IMR-90 (cell line): ENCODE measurements at regions not wholly inside any gene's neighbourhood (a gene's known extent, or its start where the extent isn't known, plus 50 kb on each side); places are given as distances from the start of the nearest gene placed in this dataset.

ENCODE experiments used
- ATAC-seq: fragments of 200-7000 bp; cut with Tn5 transposase; 2 replicates; pipeline ENCODE4 v1.9.1; 2020; ENCODE audit warnings: low read depth, mild to moderate bottlenecking, moderate library complexity
- BruUV-seq: library from RNA; stranded (reverse); fragments of 400-500 nt; replicated peaks from 2 replicates; lab custom pipeline; 2021; lab: Mats Ljungman, UMichigan
- CTCF ChIA-PET: fragments of 300-600 bp; formaldehyde crosslinking; extraction: SDS; loops from one replicate; lab custom pipeline; 2021; ENCODE audit warnings: antibody characterized with exemption; lab: Yijun Ruan, JAX
- POLR2A ChIA-PET: fragments of 300-600 bp; sonication (Branson Sonifier 250); formaldehyde crosslinking; loops from one replicate; lab custom pipeline; 2022; ENCODE audit warnings: antibody characterized with exemption; ENCODE audit not compliant: unreplicated experiment; lab: Charles Lee
- DNase-seq: peaks from one replicate; pipeline ENCODE4 v3.0.0; 2013
- H2AFZ ChIP-seq: replicated peaks from 2 replicates; pipeline ENCODE3; 2013; ENCODE audit warnings: low read length, mild to moderate bottlenecking; ENCODE audit not compliant: poor library complexity
- H2AK5ac ChIP-seq: 2 replicates; pipeline ENCODE4 v1.6.1; 2013; ENCODE audit warnings: low read depth, low read length, inconsistent platforms
- H2AK9ac ChIP-seq: replicated peaks from 2 replicates; pipeline ENCODE3; 2013; ENCODE audit warnings: mild to moderate bottlenecking, low read depth, low read length, moderate library complexity; ENCODE audit not compliant: poor library complexity
- H2BK120ac ChIP-seq: 2 replicates; pipeline ENCODE4 v1.6.1; 2013; ENCODE audit warnings: low read depth, low read length, inconsistent platforms
- H2BK15ac ChIP-seq: 3 replicates; pipeline ENCODE4 v1.6.1; 2013; ENCODE audit warnings: low read depth, low read length, inconsistent platforms
- H2BK20ac ChIP-seq: 2 replicates; pipeline ENCODE4 v1.6.1; 2013; ENCODE audit warnings: low read depth, mild to moderate bottlenecking, inconsistent platforms, low read length, moderate library complexity
- H2BK5ac ChIP-seq: 2 replicates; pipeline ENCODE4 v1.6.1; 2013; ENCODE audit warnings: mild to moderate bottlenecking, low read depth, low read length, inconsistent platforms; ENCODE audit not compliant: poor library complexity, severe bottlenecking
- H3K14ac ChIP-seq: replicated peaks from 2 replicates; pipeline ENCODE4 v1.6.1; 2013; ENCODE audit warnings: low read depth, low read length, inconsistent platforms
- H3K18ac ChIP-seq: 2 replicates; pipeline ENCODE4 v1.6.1; 2013; ENCODE audit warnings: low read depth, low read length, control low read depth
- H3K23ac ChIP-seq: 2 replicates; pipeline ENCODE4 v1.6.1; 2013; ENCODE audit warnings: low read depth, low read length, inconsistent platforms
- H3K27ac ChIP-seq: 2 replicates; pipeline ENCODE4 v1.5.1; 2013; ENCODE audit warnings: mild to moderate bottlenecking, control low read depth, low read length; ENCODE audit not compliant: insufficient read depth
- H3K27me3 ChIP-seq: 2 replicates; pipeline ENCODE4 v1.6.1; 2013; ENCODE audit warnings: low read length; ENCODE audit not compliant: control insufficient read depth, insufficient read depth
- H3K36me3 ChIP-seq: 2 replicates; pipeline ENCODE4 v1.6.1; 2013; ENCODE audit warnings: low read length, mixed read lengths; ENCODE audit not compliant: control insufficient read depth, insufficient read depth
- H3K4ac ChIP-seq: 2 replicates; pipeline ENCODE4 v1.6.1; 2013; ENCODE audit warnings: low read depth, low read length, inconsistent platforms
- H3K4me1 ChIP-seq: 2 replicates; pipeline ENCODE4 v1.6.1; 2013; ENCODE audit warnings: low read length, mixed read lengths; ENCODE audit not compliant: control insufficient read depth, insufficient read depth
- H3K4me2 ChIP-seq: 2 replicates; pipeline ENCODE4 v1.6.1; 2013; ENCODE audit warnings: low read depth, mild to moderate bottlenecking, control low read depth, low read length, moderate library complexity
- H3K4me3 ChIP-seq: 2 replicates; pipeline ENCODE4 v1.5.1; 2013; ENCODE audit warnings: low read depth, mild to moderate bottlenecking, control low read depth, low read length, moderate library complexity; ENCODE audit not compliant: insufficient read depth
- H3K56ac ChIP-seq: 2 replicates; pipeline ENCODE4 v1.6.1; 2013; ENCODE audit warnings: low read length, inconsistent platforms; ENCODE audit not compliant: insufficient read depth; ENCODE audit errors: extremely low read depth
- H3K79me1 ChIP-seq, 2 experiments: 2 replicates each; pipeline ENCODE4 v1.6.1; 2013; ENCODE audit warnings: low read length in 2 of 2, inconsistent platforms in 1 of 2, low read depth in 1 of 2
- H3K9ac ChIP-seq: 2 replicates; pipeline ENCODE4 v1.6.1; 2013; ENCODE audit warnings: low read depth, low read length, control low read depth
- H3K9me1 ChIP-seq: 2 replicates; pipeline ENCODE4 v1.6.1; 2013; ENCODE audit warnings: low read length, inconsistent platforms; ENCODE audit not compliant: insufficient read depth
- H3K9me3 ChIP-seq: 2 replicates; pipeline ENCODE4 v1.6.1; 2013; ENCODE audit warnings: low read length; ENCODE audit not compliant: control insufficient read depth, insufficient read depth
- H4K20me1 ChIP-seq: 2 replicates; pipeline ENCODE4 v1.6.1; 2013; ENCODE audit warnings: low read length, inconsistent platforms; ENCODE audit not compliant: insufficient read depth
- H4K5ac ChIP-seq: 2 replicates; pipeline ENCODE4 v1.6.1; 2013; ENCODE audit warnings: mild to moderate bottlenecking, low read depth, low read length, control low read depth
- H4K8ac ChIP-seq, 2 experiments: 2 replicates each; pipeline ENCODE4 v1.6.1; 2013; ENCODE audit warnings: low read depth in 2 of 2, low read length in 2 of 2, control low read depth in 1 of 2, inconsistent platforms in 1 of 2
- H4K91ac ChIP-seq: 2 replicates; pipeline ENCODE4 v1.6.1; 2013; ENCODE audit warnings: low read depth, low read length, inconsistent platforms; ENCODE audit not compliant: insufficient read depth
- BHLHE40 ChIP-seq: fragments of 150-350 bp; IDR thresholded peaks from 2 replicates; pipeline ENCODE4 v1.6.1; 2016; ENCODE audit warnings: mild to moderate bottlenecking, low read depth, low read length
- CEBPB ChIP-seq: IDR thresholded peaks from 2 replicates; pipeline ENCODE4 v1.6.1; 2012; ENCODE audit warnings: low read depth, low read length, improper control_type of control experiment
- CHD1 ChIP-seq: IDR thresholded peaks from 2 replicates; pipeline ENCODE4 v1.6.1; 2012; ENCODE audit warnings: low read depth, low read length, improper control_type of control experiment
- CTCF ChIP-seq: conservative IDR thresholded peaks from 2 replicates; pipeline ENCODE4 v1.5.1; 2012; ENCODE audit warnings: mild to moderate bottlenecking, low read depth, low read length, improper control_type of control experiment
- ELK1 ChIP-seq: fragments of 150-350 bp; IDR thresholded peaks from 2 replicates; pipeline ENCODE4 v1.6.1; 2016; ENCODE audit warnings: low read depth, mild to moderate bottlenecking, low read length, moderate library complexity, borderline replicate concordance
- FOS ChIP-seq: fragments of 150-350 bp; IDR thresholded peaks from 2 replicates; pipeline ENCODE4 v1.6.1; 2016; ENCODE audit warnings: low read depth, low read length
- RAD21 ChIP-seq: IDR thresholded peaks from 2 replicates; pipeline ENCODE4 v1.6.1; 2012; ENCODE audit warnings: low read length, improper control_type of control experiment
- RFX5 ChIP-seq: IDR thresholded peaks from 2 replicates; pipeline ENCODE4 v1.8.0; 2012; ENCODE audit warnings: low read depth, mild to moderate bottlenecking, low read length, moderate library complexity
- SMC3 ChIP-seq: fragments of 150-350 bp; IDR thresholded peaks from 2 replicates; pipeline ENCODE4 v1.6.1; 2016; ENCODE audit warnings: low read depth, mild to moderate bottlenecking, antibody characterized with exemption, low read length, moderate library complexity
- dilution Hi-C: fragments of 300-500 bp; cut with HindIII; formaldehyde crosslinking; loops from one replicate; pipeline ENCODE4 v1.14.3; 2018; ENCODE audit warnings: low sequenced_read_pairs; ENCODE audit not compliant: unreplicated experiment
- in situ Hi-C: fragments of 300-500 bp; cut with MboI; formaldehyde crosslinking; loops from 3 replicates; pipeline ENCODE4 v1.14.3; 2019; ENCODE audit warnings: low sequenced_read_pairs, inconsistent platforms, mixed read lengths
- intact Hi-C: fragments of 100-400 bp; cut with micrococcal nuclease; formaldehyde crosslinking; loops from 2 replicates; pipeline ENCODE4 v1.10.0; 2022
- TF ChIP-seq, protein P1 (sequence below): fragments of 150-350 bp; IDR thresholded peaks from 2 replicates; pipeline ENCODE4 v1.6.1; 2017; ENCODE audit warnings: mild to moderate bottlenecking, antibody characterized with exemption, low read length, low read depth

DNA sequence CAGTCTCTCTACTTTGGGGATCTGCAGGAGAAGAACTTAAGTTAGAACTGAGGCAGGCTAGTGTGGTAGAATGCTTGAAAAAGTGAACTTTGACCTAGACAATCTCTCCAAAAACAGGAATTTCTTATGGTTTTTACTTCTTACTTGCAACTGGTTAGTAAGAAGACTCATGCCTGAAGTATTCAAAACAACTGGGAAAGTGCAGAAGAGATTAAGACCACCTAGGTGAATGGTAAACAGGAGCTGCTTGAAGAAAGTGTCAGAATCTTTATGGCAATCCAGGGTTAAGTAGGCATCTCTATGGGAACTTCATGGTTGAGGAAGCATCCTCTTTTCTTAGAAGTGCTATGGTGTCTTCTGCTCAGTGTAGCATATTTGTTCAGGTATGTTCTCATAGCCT, 428.6 kb upstream of the TLE4 start:
- in situ Hi-C loops (loop anchor here (25.0 kb wide), 2 partner anchors 419 to 706 kb away; partner anchors contain the start of gene TLE4), dilution Hi-C loops (no loop called here), intact Hi-C loops (no loop called here)
- ChIA-PET CTCF (no interaction called here), POLR2A (no interaction called here)
- peak; percentile 6 for DNase-seq
- no peak overlapping the region for H3K4me2 ChIP-seq
- BruUV-seq: no TSS peak
- TF ChIP-seq CTCF: no peak
- TF ChIP-seq ELK1: no peak
- no peak for TF ChIP-seq CHD1
- no peak for TF ChIP-seq CEBPB
- no peak for TF ChIP-seq RFX5
- TF ChIP-seq, protein P1, sequence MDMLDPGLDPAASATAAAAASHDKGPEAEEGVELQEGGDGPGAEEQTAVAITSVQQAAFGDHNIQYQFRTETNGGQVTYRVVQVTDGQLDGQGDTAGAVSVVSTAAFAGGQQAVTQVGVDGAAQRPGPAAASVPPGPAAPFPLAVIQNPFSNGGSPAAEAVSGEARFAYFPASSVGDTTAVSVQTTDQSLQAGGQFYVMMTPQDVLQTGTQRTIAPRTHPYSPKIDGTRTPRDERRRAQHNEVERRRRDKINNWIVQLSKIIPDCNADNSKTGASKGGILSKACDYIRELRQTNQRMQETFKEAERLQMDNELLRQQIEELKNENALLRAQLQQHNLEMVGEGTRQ: no peak
- no peak for TF ChIP-seq FOS
- TF ChIP-seq RAD21: no peak
- no peak for TF ChIP-seq BHLHE40
- no peak for TF ChIP-seq SMC3
- H3K9ac ChIP-seq: no peak overlapping the region
- ATAC-seq: no peak
- H3K4me1 ChIP-seq: no peaks in the 10 kb centered on the region; the same call in 1 of the 2 replicates
- no peaks in the 10 kb centered on the region for H3K36me3 ChIP-seq
- H3K4me3 ChIP-seq: no peak overlapping the region
- no peak overlapping the region for H2AK5ac ChIP-seq
- no peak overlapping the region for H3K4ac ChIP-seq
- no peak overlapping the region for H2BK15ac ChIP-seq
- H3K18ac ChIP-seq: no peak overlapping the region
- H4K91ac ChIP-seq: no peak overlapping the region
- no peak overlapping the region for H3K27ac ChIP-seq
- H3K23ac ChIP-seq: no peak overlapping the region
- H3K79me1 ChIP-seq: no peaks in the 10 kb centered on the region
- H2BK20ac ChIP-seq: no peak overlapping the region
- no peaks in the 10 kb centered on the region for H4K20me1 ChIP-seq
- H3K56ac ChIP-seq: no peak overlapping the region
- H4K8ac ChIP-seq: no peak overlapping the region
- H3K9me1 ChIP-seq: no peaks in the 10 kb centered on the region
- no peak overlapping the region for H2BK120ac ChIP-seq
- no peak overlapping the region for H2AFZ ChIP-seq
- no peak overlapping the region for H2AK9ac ChIP-seq
- H4K5ac ChIP-seq: no peak overlapping the region
- H2BK5ac ChIP-seq: no peak overlapping the region
- no peaks in the 10 kb centered on the region for H3K9me3 ChIP-seq
- no peaks in the 10 kb centered on the region for H3K27me3 ChIP-seq
- no peak overlapping the region for H3K14ac ChIP-seq
